Transverse colon (tissue), 3 donors: ENCODE measurements at regions not wholly inside any gene's neighbourhood (a gene's known extent, or its start where the extent isn't known, plus 50 kb on each side); places are given as distances from the start of the nearest gene placed in this dataset.

Experiments
- POLR2A ChIP-seq: fragments of 450-650 bp; IDR thresholded peaks from one replicate; pipeline ENCODE4 v1.6.1; 2016; ENCODE audit warnings: antibody characterized with exemption, mild to moderate bottlenecking, moderate library complexity
- TF ChIP-seq, protein P1 (sequence below), 5 experiments: fragments of 200-600 bp in 3 of 5; fragments of 450-650 bp in 2 of 5; sonication (generic) in 3 of 5; IDR thresholded peaks; 1 replicate in 2 of 5; 2 replicates in 3 of 5; pipeline ENCODE4 v1.5.1; 2016 to 2017; ENCODE audit warnings: antibody characterized with exemption in 5 of 5, inconsistent platforms in 3 of 5, mild to moderate bottlenecking in 2 of 5, moderate library complexity in 1 of 5

- no peak for TF ChIP-seq POLR2A
- TF ChIP-seq, protein P1, sequence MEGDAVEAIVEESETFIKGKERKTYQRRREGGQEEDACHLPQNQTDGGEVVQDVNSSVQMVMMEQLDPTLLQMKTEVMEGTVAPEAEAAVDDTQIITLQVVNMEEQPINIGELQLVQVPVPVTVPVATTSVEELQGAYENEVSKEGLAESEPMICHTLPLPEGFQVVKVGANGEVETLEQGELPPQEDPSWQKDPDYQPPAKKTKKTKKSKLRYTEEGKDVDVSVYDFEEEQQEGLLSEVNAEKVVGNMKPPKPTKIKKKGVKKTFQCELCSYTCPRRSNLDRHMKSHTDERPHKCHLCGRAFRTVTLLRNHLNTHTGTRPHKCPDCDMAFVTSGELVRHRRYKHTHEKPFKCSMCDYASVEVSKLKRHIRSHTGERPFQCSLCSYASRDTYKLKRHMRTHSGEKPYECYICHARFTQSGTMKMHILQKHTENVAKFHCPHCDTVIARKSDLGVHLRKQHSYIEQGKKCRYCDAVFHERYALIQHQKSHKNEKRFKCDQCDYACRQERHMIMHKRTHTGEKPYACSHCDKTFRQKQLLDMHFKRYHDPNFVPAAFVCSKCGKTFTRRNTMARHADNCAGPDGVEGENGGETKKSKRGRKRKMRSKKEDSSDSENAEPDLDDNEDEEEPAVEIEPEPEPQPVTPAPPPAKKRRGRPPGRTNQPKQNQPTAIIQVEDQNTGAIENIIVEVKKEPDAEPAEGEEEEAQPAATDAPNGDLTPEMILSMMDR (IDR thresholded peaks at IDR 0.05), result no peak
Observed at GRCh38 chr3:24972491-24972890, 455.6 kb upstream of the RARB start.
